Lower leg skin (tissue), 4 donors: ENCODE measurements at regions not wholly inside any gene's neighbourhood (a gene's known extent, or its start where the extent isn't known, plus 50 kb on each side); places are given as distances from the start of the nearest gene placed in this dataset.

ENCODE experiments used
- DNase-seq, 2 donors: peaks; one replicate each; pipeline ENCODE4 v3.0.0-alpha.2; 2019; ENCODE audit warnings: low spot score in 2 of 2
- H3K4me3 ChIP-seq: fragments of 200-600 bp; sonication (generic); 2 replicates; pipeline ENCODE4 v1.5.1; 2017; ENCODE audit warnings: mild to moderate bottlenecking, low read depth; ENCODE audit not compliant: poor library complexity, severe bottlenecking
- CTCF ChIP-seq, 3 donors: fragments of 450-650 bp; IDR thresholded peaks; one replicate each; pipeline ENCODE4 v1.5.1; 2016; ENCODE audit warnings: antibody characterized with exemption in 3 of 3, mild to moderate bottlenecking in 3 of 3, moderate library complexity in 2 of 3
- POLR2A ChIP-seq, 2 donors: fragments of 450-650 bp; IDR thresholded peaks; one replicate each; pipeline ENCODE4 v1.6.1; 2016 to 2017; ENCODE audit warnings: antibody characterized with exemption in 2 of 2, mild to moderate bottlenecking in 1 of 2, moderate library complexity in 1 of 2
- WGBS, 2 donors: methylation state at CpG; one replicate each; pipeline ENCODE4 v1.1.5; 2018; 5-methylcytosine and 5-hydroxymethylcytosine counted together
- intact Hi-C: fragments of 100-400 bp; cut with DNase I; formaldehyde crosslinking; loops from one replicate; pipeline ENCODE4 v1.15.0; 2023; ENCODE audit warnings: low total_unique reads

- intact Hi-C loops: no loop called here
- peak; percentile 30 to 90 for DNase-seq
- WGBS, 2 donors: 0 to 1% methylated on average over 33 to 55 of the region's 74 CpGs
- no peak for TF ChIP-seq CTCF (IDR thresholded peaks at IDR 0.05)
- TF ChIP-seq POLR2A (IDR thresholded peaks at IDR 0.05): peak in 1 of 2 donors; percentile 33
- H3K4me3 ChIP-seq: peak within 1 kb of the TSS; percentile 94
These were observed 225.1 kb upstream of the C2CD4B start, which contains the start of gene TLN2 for GRCh38 chr15:62389885-62390790. Gene TLN2 (plus strand): TSS chr15:62390550.

GRCh38 chr15:62390791-62391640, 225.9 kb upstream of the C2CD4B start:
- intact Hi-C loops: no loop called here
- WGBS, 2 donors: 0 to 1% methylated on average over 34 to 50 of the region's 62 CpGs
- peak overlapping the region; percentile 94 for H3K4me3 ChIP-seq
- no peak for TF ChIP-seq CTCF (IDR thresholded peaks at IDR 0.05)
- TF ChIP-seq POLR2A (IDR thresholded peaks at IDR 0.05): no peak
- peak; percentile 28 to 88 for DNase-seq

GRCh38 chr15:62391641-62392262, 226.7 kb upstream of the C2CD4B start:
- intact Hi-C loops: no loop called here
- 0% methylated on average over 23 to 37 of the region's 66 CpGs for WGBS, 2 donors
- DNase-seq: peak in 1 of 2 donors; percentile 90

GRCh38 chr15:62392376-62392775, 227.3 kb upstream of the C2CD4B start:
- H3K4me3 ChIP-seq: no peak overlapping the region
- whole genome bisulfite sequencing, 2 donors: 25 to 38% methylated on average over 10 of the region's 10 CpGs
- intact Hi-C loops: no loop called here
- no peak for TF ChIP-seq POLR2A (IDR thresholded peaks at IDR 0.05)
- no peak for TF ChIP-seq CTCF (IDR thresholded peaks at IDR 0.05)
- no peak for DNase-seq

More at GRCh38 chr15:62391641-62392262, 226.7 kb upstream of the C2CD4B start:
- H3K4me3 ChIP-seq: peak overlapping the region; percentile 94
- TF ChIP-seq POLR2A (IDR thresholded peaks at IDR 0.05) (no peak), CTCF (IDR thresholded peaks at IDR 0.05) (no peak)

GRCh38 chr15:62393196-62393595, 228.1 kb upstream of the C2CD4B start:
- 93 to 96% methylated on average over 4 of the region's 4 CpGs for WGBS, 2 donors
- DNase-seq: no peak
- intact Hi-C loops: no loop called here
- TF ChIP-seq POLR2A (IDR thresholded peaks at IDR 0.05) (no peak), CTCF (IDR thresholded peaks at IDR 0.05) (no peak)
- no peak overlapping the region for H3K4me3 ChIP-seq
